GM10266 (cell line): ENCODE measurements at regions not wholly inside any gene's neighbourhood (a gene's known extent, or its start where the extent isn't known, plus 50 kb on each side); places are given as distances from the start of the nearest gene placed in this dataset.

Experiments
- DNase-seq: peaks from one replicate; pipeline ENCODE4 v3.0.0; 2012; ENCODE audit errors: extremely low spot score
- CTCF ChIP-seq: IDR thresholded peaks from 2 replicates; pipeline ENCODE4 v1.5.1; 2012; ENCODE audit warnings: mild to moderate bottlenecking, low read depth; ENCODE audit not compliant: control insufficient read depth, insufficient read depth; ENCODE audit errors: missing control alignments

GRCh38 chr11:29280452-29280851, 736.4 kb downstream of the KCNA4 start:
- TF ChIP-seq CTCF: no peak
- no peak for DNase-seq

- TF ChIP-seq CTCF: no peak
These were observed 737.1 kb downstream of the KCNA4 start for GRCh38 chr11:29279716-29280115.

GRCh38 chr11:29272019-29272654, 744.7 kb downstream of the KCNA4 start:
- no peak for TF ChIP-seq CTCF
- DNase-seq: no peak

More at GRCh38 chr11:29279716-29280115, 737.1 kb downstream of the KCNA4 start:
- no peak for DNase-seq

GRCh38 chr11:29271616-29272015, 745.2 kb downstream of the KCNA4 start:
- no peak for TF ChIP-seq CTCF
- DNase-seq: no peak

- no peak for TF ChIP-seq CTCF
- DNase-seq: no peak
These were observed 748.1 kb downstream of the KCNA4 start for GRCh38 chr11:29268733-29269132.

- no peak for DNase-seq
- TF ChIP-seq CTCF: no peak
These were observed 751.0 kb downstream of the KCNA4 start for GRCh38 chr11:29265792-29266191.

- TF ChIP-seq CTCF: no peak
- no peak for DNase-seq
These were observed 751.4 kb downstream of the KCNA4 start for GRCh38 chr11:29265381-29265780.
